GM18868 (cell line): ENCODE measurements at regions not wholly inside any gene's neighbourhood (a gene's known extent, or its start where the extent isn't known, plus 50 kb on each side); places are given as distances from the start of the nearest gene placed in this dataset.
A peak's percentile ranks its signal among the peaks of the same experiment; 100 is the strongest.

Experiments
- ATAC-seq: cut with Tn5 transposase; IDR thresholded peaks from one replicate; pipeline ENCODE4 v1.9.1; 2021; ENCODE audit warnings: mild to moderate bottlenecking, moderate library complexity; ENCODE audit not compliant: unreplicated experiment

DNA sequence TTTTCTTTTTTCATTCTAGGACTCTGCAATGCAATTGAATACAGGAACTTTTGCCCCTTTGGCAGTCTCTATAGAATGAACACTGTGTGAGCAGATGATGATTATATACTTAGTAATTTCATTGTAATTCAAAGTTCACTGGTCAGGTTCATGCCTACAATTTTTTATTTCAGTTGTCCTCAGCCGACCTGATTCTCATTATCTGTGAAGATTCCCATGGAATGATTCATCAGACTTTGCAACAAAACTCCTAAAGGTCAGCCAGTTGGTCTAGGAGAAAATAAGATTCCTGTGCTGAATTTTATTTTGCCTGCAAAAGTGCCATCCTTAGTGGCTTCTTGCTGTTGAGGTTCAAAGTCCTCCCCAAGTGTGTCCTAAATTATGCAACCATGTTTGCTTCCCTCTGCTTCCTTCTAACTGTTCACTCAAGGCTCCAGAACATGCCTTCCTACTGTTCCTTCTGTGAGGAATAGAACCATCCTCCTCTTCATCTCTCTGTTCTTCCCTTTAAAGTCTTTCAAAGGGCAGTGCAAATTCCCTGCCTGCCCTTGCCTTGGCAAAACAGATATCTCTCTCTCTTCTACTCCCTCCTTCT lies 194.2 kb upstream of the CNR1 start:
- no peak for ATAC-seq

DNA sequence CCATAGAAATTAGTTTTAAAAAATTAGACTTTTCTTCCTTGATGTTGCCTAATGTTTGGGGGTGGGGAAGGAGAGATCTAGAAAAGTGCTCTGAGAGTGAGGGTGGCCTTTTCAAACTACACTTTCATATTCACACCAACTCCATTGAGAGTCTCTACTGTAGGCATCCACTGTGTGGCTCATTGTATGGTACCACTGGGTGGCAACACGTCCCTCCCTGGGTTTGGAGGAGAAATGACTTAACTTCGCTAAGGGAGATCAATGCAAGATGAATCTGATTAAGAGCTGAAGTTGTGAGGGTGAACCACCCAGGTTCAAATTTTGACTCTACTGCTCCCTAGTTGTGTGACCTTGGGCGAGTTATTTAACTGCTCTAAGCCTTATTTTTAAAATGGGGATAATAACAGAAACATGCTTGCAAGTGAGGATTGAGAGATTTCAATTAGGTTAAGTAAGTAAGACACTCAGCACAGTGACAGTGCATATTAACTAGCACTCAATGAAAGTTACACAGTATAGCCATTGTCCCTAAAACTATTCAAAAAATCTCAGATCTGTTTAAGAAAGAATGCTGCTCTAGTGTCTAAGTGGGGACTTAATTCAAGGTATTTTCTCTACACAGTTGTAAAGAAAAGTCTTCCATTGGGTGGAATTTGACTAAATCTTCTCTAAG lies 193.5 kb upstream of the CNR1 start:
- no peak for ATAC-seq

DNA sequence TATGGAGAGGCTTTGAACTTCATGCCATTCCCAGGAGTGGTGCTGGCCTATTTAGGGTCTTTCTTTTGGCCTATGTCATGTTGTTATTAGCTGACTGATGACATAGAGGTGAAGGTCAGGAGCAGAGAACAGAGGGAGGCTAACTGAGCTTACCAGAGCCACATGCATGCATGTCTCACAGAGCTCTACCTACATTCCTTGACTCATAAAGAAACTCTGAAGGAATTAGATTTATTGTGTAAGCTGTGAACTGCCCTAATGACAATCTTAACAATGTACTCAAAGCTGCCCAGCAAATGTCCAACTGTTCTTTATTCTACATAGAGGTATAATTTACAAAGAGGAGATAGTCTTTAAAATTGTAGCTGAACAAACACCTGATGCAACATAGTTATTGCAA lies 192.7 kb upstream of the CNR1 start:
- ATAC-seq, result no peak

DNA sequence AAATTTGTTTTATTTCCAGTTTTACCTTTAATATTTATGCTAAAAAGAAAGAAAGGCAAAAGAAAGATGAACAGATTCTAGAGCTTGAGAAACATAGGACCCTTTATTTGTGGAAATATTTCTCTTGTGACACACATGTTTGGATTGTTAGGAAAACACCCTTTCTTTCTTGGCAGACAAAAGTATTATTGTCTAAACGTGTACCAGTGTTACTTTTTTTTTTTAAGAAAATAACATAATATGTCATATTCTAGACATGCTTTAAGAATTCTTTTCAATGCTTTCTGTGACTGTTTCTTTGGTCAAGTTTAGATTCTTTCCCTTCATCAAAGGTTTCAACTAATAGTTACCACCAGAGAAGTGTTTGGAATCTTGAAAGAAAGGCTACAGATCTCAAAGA lies 183.4 kb upstream of the CNR1 start:
- no peak for ATAC-seq

DNA sequence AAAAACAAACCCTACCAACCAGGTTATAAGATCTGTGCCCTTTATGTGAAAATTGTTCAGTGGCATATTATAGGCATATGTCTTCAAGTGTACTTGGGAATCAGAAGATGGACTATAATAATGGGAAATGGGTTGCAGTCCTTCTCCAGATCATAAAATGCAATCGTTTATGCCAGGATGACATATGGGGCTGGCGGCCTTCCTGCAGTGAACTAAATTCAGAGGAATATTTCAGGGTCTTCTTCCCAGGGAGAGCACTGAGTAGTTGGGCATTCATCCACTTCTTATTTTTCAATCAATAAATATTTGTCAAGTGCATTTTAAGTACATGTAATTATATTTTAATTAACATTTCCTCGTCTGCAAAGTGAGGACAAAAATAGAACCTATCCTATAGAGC lies 176.2 kb upstream of the CNR1 start:
- ATAC-seq, result no peak

DNA sequence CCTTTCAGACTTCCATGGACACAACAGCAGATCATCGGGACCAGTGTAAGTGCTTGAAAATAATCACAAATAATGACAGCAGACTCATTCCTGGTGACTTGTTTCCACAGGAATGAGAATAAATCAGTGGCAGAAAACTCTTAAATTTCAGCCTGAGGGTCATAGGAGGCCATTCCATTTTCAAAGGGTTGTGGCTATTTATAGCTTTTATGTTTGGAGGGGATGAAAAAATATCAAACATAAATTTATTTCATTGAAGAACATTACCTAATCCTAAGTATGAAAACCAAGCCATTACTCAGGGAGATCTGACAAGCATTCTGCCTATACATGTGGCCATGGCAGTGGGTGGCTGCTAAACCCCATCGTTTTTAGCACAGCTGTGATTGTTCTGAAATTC lies 173.6 kb upstream of the CNR1 start:
- no peak for ATAC-seq

DNA sequence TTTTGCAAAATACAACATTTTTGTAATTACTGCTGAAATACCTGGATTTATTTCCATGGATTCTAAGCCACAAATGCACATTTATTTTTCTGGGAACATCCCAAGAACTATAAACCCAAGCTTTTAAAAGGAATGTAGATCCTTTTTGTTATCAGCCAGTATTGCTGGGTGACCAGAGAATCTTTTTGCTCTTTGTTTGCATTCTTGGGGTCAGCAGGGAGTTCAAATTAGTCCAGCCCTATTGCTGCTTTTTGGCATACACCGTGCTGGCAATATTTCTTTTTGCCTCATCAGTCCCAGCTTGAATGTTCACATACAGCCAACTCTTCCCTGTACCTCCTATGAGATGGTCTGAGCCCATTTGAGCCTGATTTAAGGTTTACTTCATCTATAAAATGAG lies 155.2 kb upstream of the CNR1 start:
- ATAC-seq, result no peak

DNA sequence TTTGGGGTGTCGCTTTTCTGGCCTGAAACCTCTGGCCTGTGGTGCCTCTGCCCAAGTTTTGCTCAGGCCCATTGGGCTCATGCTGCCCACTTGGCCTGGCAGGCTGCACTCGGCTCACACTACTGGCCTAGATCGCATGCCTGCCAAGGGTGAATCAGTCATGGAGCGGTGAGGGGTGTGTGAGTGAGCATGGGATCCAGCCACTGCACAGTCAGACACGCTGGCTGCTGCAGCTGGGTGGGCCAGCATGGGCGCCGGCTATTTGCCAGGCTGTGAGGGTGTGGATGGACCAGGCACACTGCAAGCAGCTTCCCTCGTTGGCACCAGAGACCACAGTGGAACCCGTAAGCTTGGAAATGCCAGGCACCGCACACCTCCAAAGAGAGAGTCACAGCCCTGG lies 145.4 kb upstream of the CNR1 start:
- no peak for ATAC-seq

DNA sequence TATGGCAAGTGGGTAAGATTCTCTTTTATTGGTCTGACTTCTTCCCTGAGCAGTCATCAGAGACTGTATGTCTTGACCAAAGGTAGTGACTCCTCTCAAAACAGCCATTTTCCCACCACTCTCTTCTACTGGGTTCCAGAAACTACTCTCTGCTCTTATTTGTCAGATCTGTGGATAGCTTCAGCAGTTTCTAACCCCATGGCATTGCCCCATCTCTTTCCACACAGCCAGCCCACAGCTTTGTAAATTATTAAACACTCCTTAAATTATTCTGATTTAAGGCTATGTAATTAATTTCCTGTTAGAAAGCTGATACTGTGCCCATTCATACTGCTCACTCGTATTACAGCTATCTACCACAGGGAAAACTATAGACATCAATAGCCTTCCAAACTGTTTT lies 138.4 kb upstream of the CNR1 start:
- ATAC-seq, result no peak

DNA sequence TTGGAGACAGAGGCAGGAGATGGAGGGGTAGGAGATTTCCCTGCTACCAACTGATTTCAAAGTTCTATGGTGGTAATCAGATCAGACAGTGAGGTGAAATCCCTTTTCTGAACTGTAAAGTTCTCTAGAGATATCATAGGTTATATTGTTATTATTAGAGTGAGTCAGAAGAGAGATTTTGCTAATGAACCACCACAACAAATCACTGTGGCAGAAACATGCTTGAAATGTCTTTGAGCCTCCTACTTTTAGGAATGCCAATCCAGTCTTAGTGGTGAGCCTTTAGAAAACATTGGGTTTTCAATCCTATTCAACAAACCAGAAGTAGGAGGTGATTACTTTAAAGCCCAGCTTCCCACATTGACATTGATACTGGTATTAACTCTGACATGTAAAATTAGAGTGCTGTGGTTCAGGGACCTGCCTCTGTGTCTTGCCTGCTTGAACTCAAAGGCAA lies 136.7 kb upstream of the CNR1 start:
- ATAC-seq, result no peak

DNA sequence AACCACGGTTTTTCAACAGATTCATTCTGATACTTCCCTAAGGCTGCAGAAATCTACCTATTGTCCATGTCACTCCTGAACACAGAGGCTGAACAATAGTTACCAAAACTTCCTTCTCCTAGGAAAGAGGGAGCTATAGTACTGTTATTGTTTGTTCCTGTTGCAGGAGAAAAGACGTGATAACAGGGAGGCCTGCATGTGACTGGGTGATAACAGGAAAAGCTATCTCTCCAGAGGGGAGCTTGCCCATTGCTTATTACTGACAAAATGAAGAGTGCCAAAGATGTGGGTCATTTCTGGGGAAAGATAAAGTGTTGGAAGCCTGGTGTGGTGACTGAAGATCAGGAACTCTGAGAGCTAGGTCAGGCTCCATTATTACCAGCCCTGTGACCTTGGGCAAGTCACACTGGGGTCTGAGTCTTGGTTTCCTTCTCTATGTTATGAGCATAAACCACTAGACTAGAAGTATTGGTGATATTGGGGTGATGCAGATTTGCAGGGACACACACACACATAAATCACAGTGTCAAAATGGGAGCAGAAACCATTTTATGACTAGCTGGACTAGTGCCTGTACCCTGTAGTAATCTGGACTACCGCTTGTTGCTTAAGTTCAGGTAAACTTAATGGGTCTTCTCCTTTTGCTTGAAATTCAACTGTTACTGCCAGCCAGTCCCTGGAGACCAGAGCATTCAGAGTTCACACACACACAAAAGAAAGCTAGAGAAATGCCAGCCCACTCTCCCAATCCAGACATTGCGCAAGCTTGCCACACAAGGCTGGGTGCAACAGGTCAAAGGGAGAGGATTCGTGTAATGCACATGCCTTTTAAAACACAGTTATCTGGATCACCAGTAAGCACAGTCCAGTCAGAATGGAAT lies 136.0 kb upstream of the CNR1 start:
- ATAC-seq, result no peak

DNA sequence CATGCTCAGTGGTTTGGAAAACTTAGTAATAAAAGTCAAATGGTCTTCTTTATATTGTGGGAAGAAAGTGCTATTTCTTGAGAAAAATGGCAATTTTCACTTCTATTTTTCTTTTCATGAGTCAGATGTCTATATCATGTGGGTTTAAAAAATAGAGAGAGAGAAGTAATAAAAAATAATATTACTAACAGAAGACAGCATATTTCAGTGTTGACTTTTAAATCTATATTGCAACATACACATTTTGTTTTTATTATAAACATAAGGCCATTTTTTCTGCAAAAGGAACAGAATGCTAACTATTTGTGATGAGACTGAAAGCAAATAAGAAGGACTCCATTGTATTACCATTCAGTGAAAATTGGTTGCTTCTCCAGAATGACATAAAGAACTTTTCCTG lies 135.1 kb upstream of the CNR1 start:
- no peak for ATAC-seq

DNA sequence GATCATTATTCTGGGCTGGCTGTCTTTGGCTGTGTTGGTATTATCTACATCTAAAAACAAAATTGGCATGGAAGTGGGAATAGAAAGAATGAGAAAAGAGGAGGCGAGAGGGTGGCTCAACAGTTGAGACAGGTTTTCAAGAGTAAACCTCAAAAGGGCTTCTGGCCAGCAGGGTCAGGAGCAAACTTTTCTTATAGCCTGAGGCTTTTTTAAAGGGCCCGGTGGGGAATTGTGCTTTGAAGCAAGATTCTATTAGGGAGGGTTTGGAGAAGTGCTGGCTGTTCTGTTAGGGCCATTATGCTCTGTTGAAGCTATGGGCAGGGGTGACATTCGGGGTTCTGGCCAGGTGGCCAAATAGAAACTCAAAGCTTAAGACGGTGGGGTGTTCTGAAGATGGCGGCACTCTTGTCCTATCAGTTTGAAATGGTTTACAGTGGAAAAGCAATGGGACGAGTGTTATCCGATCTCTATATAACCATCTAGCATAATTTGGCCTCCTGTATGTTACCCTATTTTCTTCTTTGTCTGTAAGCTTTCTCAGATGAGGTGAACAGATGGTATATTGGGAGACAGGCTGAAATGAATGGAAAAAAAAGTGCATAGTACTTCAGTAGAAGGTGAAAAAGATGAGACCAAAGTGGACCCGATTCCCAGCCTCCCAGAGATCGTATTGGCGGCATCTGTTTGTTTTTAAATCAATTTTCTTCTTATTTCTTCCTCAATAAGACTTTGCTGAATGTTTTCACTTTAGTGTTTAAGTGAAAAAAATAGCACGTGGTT lies 132.1 kb upstream of the CNR1 start:
- ATAC-seq, result no peak

DNA sequence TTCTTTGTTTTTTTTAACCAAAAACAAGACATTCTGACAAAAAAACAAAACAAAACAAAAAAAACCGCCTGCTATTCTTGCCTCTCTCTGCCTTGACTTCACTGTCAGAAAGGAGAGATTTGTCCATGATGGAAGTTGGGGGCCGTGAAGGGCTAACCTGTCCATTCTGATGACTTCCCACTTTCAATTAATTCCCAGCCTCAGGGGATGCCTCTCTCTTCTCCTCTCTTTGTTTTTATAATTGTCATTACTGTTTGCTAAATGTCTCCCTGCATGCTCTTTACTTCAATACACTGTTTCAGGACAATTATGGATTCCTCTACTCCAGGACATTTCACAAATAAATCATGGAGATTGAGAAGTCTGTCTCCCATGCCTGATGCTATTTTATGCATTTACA lies 130.5 kb upstream of the CNR1 start:
- ATAC-seq, result no peak

DNA sequence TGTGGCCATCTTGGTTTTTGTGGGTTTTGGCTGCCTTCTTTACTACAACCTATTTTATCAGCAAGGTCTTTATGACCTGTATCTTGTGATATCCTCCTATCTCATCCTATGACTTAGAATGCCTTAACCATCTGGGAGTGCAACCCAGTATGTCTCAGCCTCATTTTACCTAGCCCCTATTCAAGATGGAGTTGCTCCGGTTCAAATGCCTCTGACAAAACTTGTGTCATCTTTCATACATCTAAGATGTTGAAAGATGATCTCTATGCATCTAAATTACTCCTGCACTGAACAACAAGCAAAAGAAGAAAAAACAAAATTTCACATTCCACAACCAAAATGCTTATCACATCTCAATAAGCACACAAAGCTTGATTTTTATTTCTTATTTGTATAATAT lies 129.5 kb upstream of the CNR1 start:
- ATAC-seq, result no peak

DNA sequence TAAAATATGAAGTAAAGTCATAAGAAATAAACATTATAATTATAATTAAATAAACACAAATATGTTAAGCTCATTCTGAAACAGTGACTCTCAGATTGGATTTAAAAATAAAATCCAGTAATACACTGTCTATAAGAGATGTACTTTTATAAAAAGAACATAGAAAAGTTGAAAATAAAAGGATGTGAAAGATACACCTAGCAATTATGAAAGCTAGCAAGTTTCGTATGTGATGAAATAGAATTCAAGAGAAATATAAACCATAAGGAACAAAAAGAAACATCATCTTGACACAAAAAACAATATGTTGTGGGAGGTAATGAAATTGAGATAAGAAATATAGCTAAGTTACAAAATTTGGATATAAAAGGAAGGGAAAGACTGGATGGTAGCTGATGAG lies 128.6 kb upstream of the CNR1 start:
- ATAC-seq, result no peak

DNA sequence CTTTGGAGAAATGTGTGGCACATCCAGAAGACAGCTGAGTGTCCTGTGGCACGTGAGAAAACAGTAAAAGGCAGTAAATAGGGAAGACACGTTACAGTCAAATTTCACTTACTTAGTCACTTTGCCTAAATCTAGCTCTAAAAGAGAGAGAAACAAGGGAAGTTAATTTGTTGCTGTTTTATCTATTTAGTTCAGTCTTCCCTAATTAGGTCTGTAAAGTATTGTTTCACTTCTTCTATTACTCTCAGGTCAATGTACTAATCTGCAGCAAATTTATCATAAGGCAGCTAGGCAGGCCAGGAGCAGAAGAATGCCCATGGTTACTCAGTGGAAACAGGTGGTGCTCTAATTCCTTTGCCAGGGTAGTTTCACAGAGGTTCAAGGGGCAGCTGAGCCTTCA lies 124.3 kb upstream of the CNR1 start:
- peak; percentile 60 for ATAC-seq

DNA sequence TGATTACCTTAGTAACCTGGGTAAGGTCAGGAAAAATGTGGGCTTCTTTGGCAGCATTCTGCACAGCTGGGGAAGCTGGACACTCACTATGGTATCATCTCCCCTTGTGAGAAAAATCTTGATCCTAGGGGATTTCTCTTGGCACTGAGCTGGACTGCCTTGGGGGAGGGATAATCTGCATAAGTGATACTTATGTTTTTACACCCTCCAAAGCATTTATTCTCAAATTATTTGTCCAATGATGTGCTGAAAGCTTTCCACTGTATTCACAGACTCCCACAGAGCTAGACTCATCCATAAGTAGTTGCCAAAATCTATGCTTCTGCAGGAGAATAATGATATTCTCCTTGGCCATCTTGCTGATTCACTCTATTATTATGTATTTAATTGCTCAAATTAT lies 121.5 kb upstream of the CNR1 start:
- no peak for ATAC-seq

DNA sequence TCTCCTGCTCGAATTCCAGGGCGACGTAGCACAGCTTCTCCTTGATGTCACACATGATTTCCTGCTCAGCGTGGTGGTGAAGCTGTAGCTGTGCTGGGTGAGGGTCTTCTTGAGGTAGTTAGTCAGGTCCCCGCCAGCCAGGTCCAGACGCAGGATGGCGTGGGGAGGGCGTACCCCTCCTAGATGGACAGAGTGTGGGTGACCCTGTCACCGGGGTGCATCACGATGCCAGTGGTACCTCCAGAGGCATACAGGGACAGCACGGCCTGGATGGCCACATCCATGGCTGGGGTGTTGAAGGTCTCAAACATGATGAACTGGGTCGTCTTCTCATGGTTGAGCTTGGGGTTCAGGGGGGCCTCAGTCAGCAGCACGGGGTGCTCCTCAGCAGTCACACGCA lies 110.2 kb upstream of the CNR1 start:
- ATAC-seq, result no peak

DNA sequence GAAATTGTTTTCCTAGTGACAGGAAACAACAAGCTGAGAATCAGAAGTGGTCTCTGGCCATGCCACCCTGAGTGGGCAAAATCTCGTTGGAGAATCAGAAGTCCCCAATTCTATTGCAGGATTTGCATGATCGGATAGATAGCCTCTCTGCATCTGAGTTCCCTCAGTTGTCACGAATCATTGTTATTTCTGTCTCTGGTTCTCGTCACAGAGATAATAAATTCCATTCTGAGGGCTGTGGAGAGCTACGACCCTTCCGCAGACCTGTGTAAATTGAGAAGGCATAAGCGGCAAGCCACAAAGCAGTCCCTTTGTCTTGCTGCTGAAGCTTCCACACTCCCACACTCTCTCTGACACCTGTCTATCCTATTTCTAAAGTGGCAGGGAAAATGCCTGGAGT lies 102.4 kb upstream of the CNR1 start:
- ATAC-seq, result no peak

DNA sequence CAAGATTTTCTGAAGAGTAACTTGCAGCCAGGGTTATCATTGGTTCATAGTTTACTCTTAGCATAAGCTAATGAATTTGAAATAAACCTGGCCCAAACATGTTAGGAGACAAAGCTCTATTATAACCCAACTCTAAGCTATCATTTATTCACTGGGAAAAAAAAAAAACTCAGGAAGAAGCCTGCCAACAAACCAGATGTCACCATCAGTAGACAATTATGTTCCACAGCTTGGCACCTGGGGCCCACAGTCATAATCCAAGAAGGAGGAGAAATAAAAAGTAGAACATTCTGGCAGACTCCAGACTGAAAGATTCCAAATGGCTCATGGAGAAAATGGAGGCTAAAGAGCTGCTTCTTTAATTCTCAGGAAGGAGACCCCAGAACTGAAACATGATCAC lies 100.0 kb upstream of the CNR1 start:
- ATAC-seq, result no peak
